HepG2 (cell line): ENCODE measurements at regions not wholly inside any gene's neighbourhood (a gene's known extent, or its start where the extent isn't known, plus 50 kb on each side); places are given as distances from the start of the nearest gene placed in this dataset.

Experiments used
- ATAC-seq: fragments of 200-7000 bp; cut with Tn5 transposase; 3 replicates; pipeline ENCODE4 v1.9.1; 2020; ENCODE audit warnings: mild to moderate bottlenecking, moderate library complexity
- BruUV-seq: library from RNA; stranded (reverse); fragments of 400-500 nt; replicated peaks from 2 replicates; lab custom pipeline; 2021; lab: Mats Ljungman, UMichigan
- CTCF ChIA-PET: fragments of 300-600 bp; formaldehyde crosslinking; extraction: SDS; loops from one replicate; lab custom pipeline; 2021; ENCODE audit warnings: low total read pairs, inconsistent platforms, low intra/inter-chr PET ratio; lab: Yijun Ruan, JAX
- POLR2A ChIA-PET: fragments of 350-600 bp; sonication (Branson Sonifier 250); formaldehyde crosslinking; loops from one replicate; lab custom pipeline; 2020; ENCODE audit warnings: antibody characterized with exemption, inconsistent platforms; lab: Yijun Ruan, JAX
- DNase-seq: peaks from one replicate; pipeline ENCODE4 v3.0.0-alpha.2; 2015; ENCODE audit warnings: low spot score
- FAIRE-seq: peaks from 3 replicates; lab custom pipeline; 2011; peaks lifted over from hg19 to GRCh38; lab: Jason Lieb, UNC
- H2AFZ ChIP-seq: one replicate; pipeline ENCODE4 v1.6.1; 2011; ENCODE audit warnings: low read length, inconsistent platforms
- H3K27ac ChIP-seq: fragments of 300-600 bp; 3 replicates; pipeline ENCODE4 v1.8.0; 2011; ENCODE audit warnings: mixed run types, mild to moderate bottlenecking, mixed read lengths, low read length, inconsistent platforms; ENCODE audit not compliant: insufficient read depth; ENCODE audit errors: extremely low read length
- H3K27me3 ChIP-seq, 2 experiments: fragments of 200-600 bp in 1 of 2; 2 replicates in 1 of 2; 3 replicates in 1 of 2; pipeline versions ENCODE4 v1.6.0 to v1.8.0; 2011; ENCODE audit warnings: low read length in 2 of 2, mild to moderate bottlenecking in 2 of 2, moderate library complexity in 2 of 2, inconsistent platforms in 1 of 2; ENCODE audit not compliant: insufficient read depth in 2 of 2, control insufficient read depth in 1 of 2
- H3K36me3 ChIP-seq, 2 experiments: fragments of 200-600 bp in 1 of 2; replicated peaks in 1 of 2; 2 replicates in 1 of 2; 3 replicates in 1 of 2; pipeline versions ENCODE4 v1.5.1 to v1.8.0; 2011; ENCODE audit warnings: low read length in 2 of 2, inconsistent platforms in 1 of 2; ENCODE audit not compliant: insufficient read depth in 2 of 2, control insufficient read depth in 1 of 2
- H3K4me1 ChIP-seq: 2 replicates; pipeline ENCODE4 v1.5.1; 2012; ENCODE audit warnings: low read length, inconsistent platforms; ENCODE audit not compliant: insufficient read depth
- H3K4me2 ChIP-seq: 2 replicates; pipeline ENCODE4 v1.6.0; 2011; ENCODE audit warnings: low read depth, low read length, inconsistent platforms
- H3K4me3 ChIP-seq, 3 experiments: fragments of 200-600 bp in 1 of 3; sonication (generic), shearing (Covaris generic) in 1 of 3; replicated peaks in 1 of 3; 2 replicates each; pipeline ENCODE4 v1.5.1; 2011 to 2016; ENCODE audit warnings: low read length in 3 of 3, inconsistent platforms in 2 of 3, low read depth in 2 of 3, mild to moderate bottlenecking in 2 of 3, control low read depth in 1 of 3, mixed read lengths in 1 of 3; ENCODE audit not compliant: insufficient read depth in 1 of 3
- H3K79me2 ChIP-seq: one replicate; pipeline ENCODE4 v1.6.1; 2011; ENCODE audit warnings: low read length, inconsistent platforms; ENCODE audit not compliant: insufficient read depth
- H3K9ac ChIP-seq: 2 replicates; pipeline ENCODE4 v1.6.0; 2011; ENCODE audit warnings: mild to moderate bottlenecking, low read depth, low read length, inconsistent platforms; ENCODE audit not compliant: insufficient read depth
- H3K9me3 ChIP-seq: 2 replicates; pipeline ENCODE4 v1.5.1; 2012; ENCODE audit warnings: mild to moderate bottlenecking, low read length
- H4K20me1 ChIP-seq: 2 replicates; pipeline ENCODE4 v1.6.0; 2011; ENCODE audit warnings: inconsistent platforms, mild to moderate bottlenecking, low read length, moderate library complexity; ENCODE audit not compliant: insufficient read depth
- ARID2 ChIP-seq: sonication (generic); formaldehyde crosslinking; IDR thresholded peaks from 2 replicates; pipeline ENCODE4 v1.8.1; 2022; ENCODE audit warnings: mild to moderate bottlenecking, missing genetic modification reagents, borderline replicate concordance
- ARNT2 ChIP-seq: sonication (generic); formaldehyde crosslinking; IDR thresholded peaks from 2 replicates; pipeline ENCODE4 v1.8.0; 2022; ENCODE audit warnings: mild to moderate bottlenecking, low read depth, missing genetic modification reagents, moderate library complexity
- CHD2 ChIP-seq: IDR thresholded peaks from 2 replicates; pipeline ENCODE4 v1.6.1; 2011; ENCODE audit warnings: low read depth, low read length, improper control_type of control experiment
- CREB1 ChIP-seq, 2 experiments: fragments of 450-650 bp in 1 of 2; IDR thresholded peaks; 2 replicates each; pipeline ENCODE4 v1.6.1; 2016 to 2017; ENCODE audit warnings: control low read depth in 1 of 2, mild to moderate bottlenecking in 1 of 2, missing compliant biosample characterization in 1 of 2, missing genetic modification characterization in 1 of 2
- E2F5 ChIP-seq: sonication (generic); formaldehyde crosslinking; conservative IDR thresholded peaks from 2 replicates; pipeline ENCODE4 v1.4.0; 2020; ENCODE audit warnings: missing genetic modification reagents
- GATAD1 ChIP-seq: IDR thresholded peaks from 2 replicates; pipeline ENCODE4 v1.6.1; 2016; ENCODE audit warnings: missing genetic modification reagents, missing compliant biosample characterization
- GPN1 ChIP-seq: sonication (generic); formaldehyde crosslinking; IDR thresholded peaks from 2 replicates; pipeline ENCODE4 v1.5.1; 2020; ENCODE audit warnings: missing genetic modification reagents, borderline replicate concordance
- GTF3A ChIP-seq: sonication (generic); formaldehyde crosslinking; conservative IDR thresholded peaks from 2 replicates; pipeline ENCODE4 v1.4.0; 2020; ENCODE audit warnings: mild to moderate bottlenecking, missing genetic modification reagents
- PAWR ChIP-seq: sonication (generic); formaldehyde crosslinking; IDR thresholded peaks from 2 replicates; pipeline ENCODE4 v1.4.0; 2020; ENCODE audit warnings: missing genetic modification reagents, mild to moderate bottlenecking, borderline replicate concordance
- PAX8 ChIP-seq: sonication (generic); formaldehyde crosslinking; IDR thresholded peaks from 2 replicates; pipeline ENCODE4 v1.8.0; 2022; ENCODE audit warnings: mild to moderate bottlenecking, missing genetic modification reagents, borderline replicate concordance
- RXRA ChIP-seq: sonication (generic); formaldehyde crosslinking; IDR thresholded peaks from 2 replicates; pipeline ENCODE4 v1.5.1; 2020; ENCODE audit warnings: missing genetic modification reagents
- SATB2 ChIP-seq: sonication (generic); formaldehyde crosslinking; IDR thresholded peaks from 2 replicates; pipeline ENCODE4 v1.5.0; 2020; ENCODE audit warnings: missing genetic modification reagents
- ZNF143 ChIP-seq: sonication (generic); formaldehyde crosslinking; IDR thresholded peaks from 2 replicates; pipeline ENCODE4 v1.4.0; 2020; ENCODE audit warnings: missing genetic modification reagents
- WGBS: methylation state at CpG from one replicate; pipeline ENCODE4 v1.1.6; 2017; ENCODE audit warnings: low lambda C conversion rate; 5-methylcytosine and 5-hydroxymethylcytosine counted together
- in situ Hi-C: cut with HindIII; loops from 2 replicates; pipeline ENCODE4 v1.10.0; 2017; ENCODE audit warnings: low pct_unique_long_range_greater_than_20kb; ENCODE audit not compliant: extremely low pct_ligation_motif_present
- intact Hi-C: fragments of 100-400 bp; cut with micrococcal nuclease; formaldehyde crosslinking; loops from one replicate; pipeline ENCODE4 v1.10.0; 2022; ENCODE audit not compliant: unreplicated experiment

- BruUV-seq: no TSS peak
- in situ Hi-C loops: no loop called here
- FAIRE-seq: no peak
- H4K20me1 ChIP-seq: no peaks in the 10 kb centered on the region
- no peak overlapping the region for H3K27ac ChIP-seq
- H3K9ac ChIP-seq: no peak overlapping the region
- no peaks in the 10 kb centered on the region for H3K36me3 ChIP-seq
- ChIA-PET POLR2A (no interaction called here), CTCF (no interaction called here)
- no peaks in the 10 kb centered on the region for H3K9me3 ChIP-seq
- no peaks in the 10 kb centered on the region for H3K4me1 ChIP-seq
- ATAC-seq: no peak
- no peak overlapping the region for H3K4me3 ChIP-seq
- intact Hi-C loops: no loop called here
- H3K27me3 ChIP-seq: peaks cover 0 to 12% of the 10 kb centered on the region in 2 experiments; a peak in 1 of 5 replicates
- no peak overlapping the region for H2AFZ ChIP-seq
- WGBS: 42% methylated on average over 5 of the region's 5 CpGs
- no peak for DNase-seq
- no peaks in the 10 kb centered on the region for H3K79me2 ChIP-seq
- TF ChIP-seq GATAD1 (no peak), CREB1 (IDR thresholded peaks at IDR 0.05) (peak; percentile 31; the same call in 1 of the 2 replicates), CREB1 (CRISPR knock-in tag; IDR thresholded peaks at IDR 0.05) (no peak), PAWR (CRISPR knock-in tag) (no peak), E2F5 (CRISPR knock-in tag) (no peak), GTF3A (CRISPR knock-in tag) (no peak), ZNF143 (no peak)
- H3K4me2 ChIP-seq: no peak overlapping the region
Observed at GRCh38 chr14:65860956-65861611, 448.6 kb downstream of the FUT8 start.

- intact Hi-C loops (no loop called here), in situ Hi-C loops (no loop called here)
- TF ChIP-seq PAX8 (CRISPR knock-in tag) (no peak), CHD2 (no peak), CREB1 (IDR thresholded peaks at IDR 0.05) (no peak), CREB1 (CRISPR knock-in tag; IDR thresholded peaks at IDR 0.05) (no peak), ARNT2 (no peak), SATB2 (CRISPR knock-in tag) (no peak), RXRA (CRISPR knock-in tag) (no peak), GPN1 (CRISPR knock-in tag) (no peak), ARID2 (CRISPR knock-in tag) (no peak)
- DNase-seq (no peak), ATAC-seq (no peak), FAIRE-seq (no peak)
- Histone ChIP-seq H3K4me3 (no peak overlapping the region), H3K4me1 (no peaks in the 10 kb centered on the region), H2AFZ (no peak overlapping the region), H3K9ac (no peak overlapping the region), H4K20me1 (no peaks in the 10 kb centered on the region), H3K4me2 (no peak overlapping the region), H3K79me2 (no peaks in the 10 kb centered on the region), H3K27ac (no peak overlapping the region), H3K9me3 (no peaks in the 10 kb centered on the region), H3K27me3 (peaks cover 0 to 12% of the 10 kb centered on the region in 2 experiments; a peak in 2 of 5 replicates), H3K36me3 (no peaks in the 10 kb centered on the region)
- 2% methylated on average over 4 of the region's 4 CpGs for WGBS
- BruUV-seq: no TSS peak
- ChIA-PET CTCF (no interaction called here), POLR2A (no interaction called here)
Observed at GRCh38 chr14:65864549-65864948, 452.0 kb downstream of the FUT8 start.
